HEK293 (cell line): ENCODE measurements at regions not wholly inside any gene's neighbourhood (a gene's known extent, or its start where the extent isn't known, plus 50 kb on each side); places are given as distances from the start of the nearest gene placed in this dataset.

Source experiments
- CTCF ChIA-PET: fragments of 350-600 bp; formaldehyde crosslinking; extraction: SDS; loops from one replicate; lab custom pipeline; 2021; ENCODE audit warnings: antibody characterized with exemption; lab: Yijun Ruan, JAX
- POLR2A ChIA-PET: fragments of 300-600 bp; formaldehyde crosslinking; extraction: SDS; loops from one replicate; lab custom pipeline; 2020; ENCODE audit warnings: antibody characterized with exemption, inconsistent platforms; lab: Yijun Ruan, JAX
- H3K27ac ChIP-seq: fragments of 200-500 bp; sonication (Bioruptor generic); 2 replicates; pipeline ENCODE4 v1.5.1; 2014; ENCODE audit warnings: low read depth, low read length, control low read depth, inconsistent platforms; ENCODE audit errors: extremely low read depth
- H3K36me3 ChIP-seq, 2 experiments: fragments of 200-500 bp in 1 of 2; sonication (Bioruptor generic) in 1 of 2; 1 replicate in 1 of 2; 2 replicates in 1 of 2; pipeline ENCODE4 v1.5.1; 2014 to 2017; ENCODE audit warnings: inconsistent platforms in 2 of 2, low read length in 2 of 2; ENCODE audit not compliant: control insufficient read depth in 2 of 2, insufficient read depth in 1 of 2
- H3K4me1 ChIP-seq: fragments of 200-500 bp; sonication (Bioruptor generic); 2 replicates; pipeline ENCODE4 v1.5.1; 2014; ENCODE audit warnings: mild to moderate bottlenecking, low read length, inconsistent platforms; ENCODE audit not compliant: control insufficient read depth, insufficient read depth
- H3K4me3 ChIP-seq: 2 replicates; pipeline ENCODE4 v1.5.1; 2011; ENCODE audit warnings: low read depth, mild to moderate bottlenecking, control low read depth, low read length, moderate library complexity
- H3K9me3 ChIP-seq: fragments of 200-500 bp; sonication (Bioruptor generic); 2 replicates; pipeline ENCODE4 v1.5.1; 2014; ENCODE audit warnings: low read depth, low read length, inconsistent platforms; ENCODE audit not compliant: control insufficient read depth, insufficient read depth
- KLF16 ChIP-seq: fragments of 450-650 bp; formaldehyde crosslinking; IDR thresholded peaks from 2 replicates; pipeline ENCODE4 v1.5.1; 2017; ENCODE audit warnings: missing biosample characterization, missing genetic modification characterization
- PATZ1 ChIP-seq: fragments of 450-650 bp; formaldehyde crosslinking; IDR thresholded peaks from 2 replicates; pipeline ENCODE4 v1.5.1; 2016; ENCODE audit warnings: missing biosample characterization, missing genetic modification characterization
- SP2 ChIP-seq: fragments of 450-650 bp; formaldehyde crosslinking; IDR thresholded peaks from 2 replicates; pipeline ENCODE4 v1.5.1; 2016; ENCODE audit warnings: missing biosample characterization, missing genetic modification characterization
- ZFHX2 ChIP-seq: fragments of 450-650 bp; formaldehyde crosslinking; conservative IDR thresholded peaks from 2 replicates; pipeline ENCODE4 v1.5.1; 2016; ENCODE audit warnings: missing biosample characterization, missing genetic modification characterization
- ZNF184 ChIP-seq: fragments of 450-650 bp; IDR thresholded peaks from 2 replicates; pipeline ENCODE4 v1.5.1; 2018; ENCODE audit warnings: missing biosample characterization, mild to moderate bottlenecking, missing genetic modification characterization
- ZNF221 ChIP-seq: fragments of 450-650 bp; formaldehyde crosslinking; IDR thresholded peaks from 2 replicates; pipeline ENCODE4 v1.5.1; 2017; ENCODE audit warnings: missing biosample characterization, missing genetic modification characterization, borderline replicate concordance
- ZNF404 ChIP-seq: fragments of 450-650 bp; formaldehyde crosslinking; IDR thresholded peaks from 2 replicates; pipeline ENCODE4 v1.5.1; 2017; ENCODE audit warnings: missing biosample characterization, missing genetic modification characterization
- ZNF555 ChIP-seq: fragments of 450-650 bp; formaldehyde crosslinking; conservative IDR thresholded peaks from 2 replicates; pipeline ENCODE4 v1.5.1; 2017; ENCODE audit warnings: missing biosample characterization, mild to moderate bottlenecking, missing genetic modification characterization, inconsistent platforms
- ZNF571 ChIP-seq: fragments of 450-650 bp; formaldehyde crosslinking; IDR thresholded peaks from 2 replicates; pipeline ENCODE4 v1.5.0; 2017; ENCODE audit warnings: missing biosample characterization, missing genetic modification characterization
- ZNF837 ChIP-seq: fragments of 450-650 bp; formaldehyde crosslinking; IDR thresholded peaks from 2 replicates; pipeline ENCODE4 v1.5.1; 2016; ENCODE audit warnings: missing biosample characterization, missing genetic modification characterization
- ZSCAN23 ChIP-seq: fragments of 450-650 bp; formaldehyde crosslinking; IDR thresholded peaks from 2 replicates; pipeline ENCODE4 v1.5.1; 2016; ENCODE audit warnings: missing biosample characterization, missing genetic modification characterization
- TF ChIP-seq, protein P1 (sequence below): fragments of 450-650 bp; formaldehyde crosslinking; IDR thresholded peaks from 2 replicates; pipeline ENCODE4 v1.5.1; 2016; ENCODE audit warnings: missing biosample characterization, missing genetic modification characterization
- TF ChIP-seq, protein P2 (sequence below): fragments of 450-650 bp; formaldehyde crosslinking; IDR thresholded peaks from 2 replicates; pipeline ENCODE4 v1.5.1; 2016; ENCODE audit warnings: missing biosample characterization, missing genetic modification characterization
- TF ChIP-seq, protein P3 (sequence below): fragments of 450-650 bp; formaldehyde crosslinking; IDR thresholded peaks from 2 replicates; pipeline ENCODE4 v1.5.1; 2017; ENCODE audit warnings: missing biosample characterization, missing genetic modification characterization
- TF ChIP-seq, protein P4 (sequence below): fragments of 450-650 bp; formaldehyde crosslinking; IDR thresholded peaks from 2 replicates; pipeline ENCODE4 v1.5.1; 2016; ENCODE audit warnings: missing biosample characterization, missing genetic modification characterization
- TF ChIP-seq, protein P5 (sequence below): fragments of 450-650 bp; formaldehyde crosslinking; IDR thresholded peaks from 2 replicates; pipeline ENCODE4 v1.5.1; 2016; ENCODE audit warnings: missing biosample characterization, missing genetic modification characterization

DNA sequence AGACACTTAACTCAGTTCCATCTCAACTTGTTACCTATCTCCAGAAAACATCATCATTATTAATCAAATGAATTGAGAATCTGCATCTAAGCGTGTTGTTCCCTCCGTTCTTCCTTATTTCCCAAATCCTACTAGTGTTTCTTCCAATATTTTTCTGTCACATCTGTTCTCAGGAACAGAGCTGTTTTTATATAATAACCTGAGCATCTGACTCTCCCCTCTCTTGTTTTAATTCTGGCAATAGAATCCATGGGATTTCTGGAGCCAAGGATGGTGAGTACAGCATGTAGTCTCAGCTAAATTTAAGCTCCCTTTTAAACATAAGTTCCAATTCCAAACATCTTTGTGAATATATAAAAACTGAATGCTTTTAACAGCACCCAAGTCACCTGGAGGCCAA, 558.3 kb downstream of the DTWD2 start:
- Histone ChIP-seq H3K9me3 (no peaks in the 10 kb centered on the region), H3K36me3 (no peaks in the 10 kb centered on the region), H3K4me3 (no peak overlapping the region), H3K4me1 (no peaks in the 10 kb centered on the region), H3K27ac (no peak overlapping the region)
- ChIA-PET CTCF (no interaction called here), POLR2A (no interaction called here)
- TF ChIP-seq ZNF555 (no peak), ZNF184 (tag by site-specific recombination) (no peak), ZSCAN23 (tag by site-specific recombination) (no peak), ZNF571 (tag by site-specific recombination) (no peak), ZNF404 (tag by site-specific recombination) (no peak), SP2 (tag by site-specific recombination) (no peak), ZNF837 (tag by site-specific recombination) (no peak), KLF16 (tag by site-specific recombination) (no peak), ZNF221 (tag by site-specific recombination) (no peak), PATZ1 (no peak), ZFHX2 (tag by site-specific recombination) (no peak)
- TF ChIP-seq, protein P1, sequence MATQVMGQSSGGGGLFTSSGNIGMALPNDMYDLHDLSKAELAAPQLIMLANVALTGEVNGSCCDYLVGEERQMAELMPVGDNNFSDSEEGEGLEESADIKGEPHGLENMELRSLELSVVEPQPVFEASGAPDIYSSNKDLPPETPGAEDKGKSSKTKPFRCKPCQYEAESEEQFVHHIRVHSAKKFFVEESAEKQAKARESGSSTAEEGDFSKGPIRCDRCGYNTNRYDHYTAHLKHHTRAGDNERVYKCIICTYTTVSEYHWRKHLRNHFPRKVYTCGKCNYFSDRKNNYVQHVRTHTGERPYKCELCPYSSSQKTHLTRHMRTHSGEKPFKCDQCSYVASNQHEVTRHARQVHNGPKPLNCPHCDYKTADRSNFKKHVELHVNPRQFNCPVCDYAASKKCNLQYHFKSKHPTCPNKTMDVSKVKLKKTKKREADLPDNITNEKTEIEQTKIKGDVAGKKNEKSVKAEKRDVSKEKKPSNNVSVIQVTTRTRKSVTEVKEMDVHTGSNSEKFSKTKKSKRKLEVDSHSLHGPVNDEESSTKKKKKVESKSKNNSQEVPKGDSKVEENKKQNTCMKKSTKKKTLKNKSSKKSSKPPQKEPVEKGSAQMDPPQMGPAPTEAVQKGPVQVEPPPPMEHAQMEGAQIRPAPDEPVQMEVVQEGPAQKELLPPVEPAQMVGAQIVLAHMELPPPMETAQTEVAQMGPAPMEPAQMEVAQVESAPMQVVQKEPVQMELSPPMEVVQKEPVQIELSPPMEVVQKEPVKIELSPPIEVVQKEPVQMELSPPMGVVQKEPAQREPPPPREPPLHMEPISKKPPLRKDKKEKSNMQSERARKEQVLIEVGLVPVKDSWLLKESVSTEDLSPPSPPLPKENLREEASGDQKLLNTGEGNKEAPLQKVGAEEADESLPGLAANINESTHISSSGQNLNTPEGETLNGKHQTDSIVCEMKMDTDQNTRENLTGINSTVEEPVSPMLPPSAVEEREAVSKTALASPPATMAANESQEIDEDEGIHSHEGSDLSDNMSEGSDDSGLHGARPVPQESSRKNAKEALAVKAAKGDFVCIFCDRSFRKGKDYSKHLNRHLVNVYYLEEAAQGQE (tag by site-specific recombination): no peak
- TF ChIP-seq, protein P2, sequence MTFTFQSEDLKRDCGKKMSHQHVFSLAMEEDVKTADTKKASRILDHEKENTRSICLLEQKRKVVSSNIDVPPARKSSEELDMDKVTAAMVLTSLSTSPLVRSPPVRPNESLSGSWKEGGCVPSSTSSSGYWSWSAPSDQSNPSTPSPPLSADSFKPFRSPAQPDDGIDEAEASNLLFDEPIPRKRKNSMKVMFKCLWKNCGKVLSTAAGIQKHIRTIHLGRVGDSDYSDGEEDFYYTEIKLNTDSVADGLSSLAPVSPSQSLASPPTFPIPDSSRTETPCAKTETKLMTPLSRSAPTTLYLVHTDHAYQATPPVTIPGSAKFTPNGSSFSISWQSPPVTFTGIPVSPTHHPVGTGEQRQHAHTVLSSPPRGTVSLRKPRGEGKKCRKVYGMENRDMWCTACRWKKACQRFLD (tag by site-specific recombination): no peak
- TF ChIP-seq, protein P3, sequence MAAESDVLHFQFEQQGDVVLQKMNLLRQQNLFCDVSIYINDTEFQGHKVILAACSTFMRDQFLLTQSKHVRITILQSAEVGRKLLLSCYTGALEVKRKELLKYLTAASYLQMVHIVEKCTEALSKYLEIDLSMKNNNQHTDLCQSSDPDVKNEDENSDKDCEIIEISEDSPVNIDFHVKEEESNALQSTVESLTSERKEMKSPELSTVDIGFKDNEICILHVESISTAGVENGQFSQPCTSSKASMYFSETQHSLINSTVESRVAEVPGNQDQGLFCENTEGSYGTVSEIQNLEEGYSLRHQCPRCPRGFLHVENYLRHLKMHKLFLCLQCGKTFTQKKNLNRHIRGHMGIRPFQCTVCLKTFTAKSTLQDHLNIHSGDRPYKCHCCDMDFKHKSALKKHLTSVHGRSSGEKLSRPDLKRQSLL: no peak
- TF ChIP-seq, protein P4, sequence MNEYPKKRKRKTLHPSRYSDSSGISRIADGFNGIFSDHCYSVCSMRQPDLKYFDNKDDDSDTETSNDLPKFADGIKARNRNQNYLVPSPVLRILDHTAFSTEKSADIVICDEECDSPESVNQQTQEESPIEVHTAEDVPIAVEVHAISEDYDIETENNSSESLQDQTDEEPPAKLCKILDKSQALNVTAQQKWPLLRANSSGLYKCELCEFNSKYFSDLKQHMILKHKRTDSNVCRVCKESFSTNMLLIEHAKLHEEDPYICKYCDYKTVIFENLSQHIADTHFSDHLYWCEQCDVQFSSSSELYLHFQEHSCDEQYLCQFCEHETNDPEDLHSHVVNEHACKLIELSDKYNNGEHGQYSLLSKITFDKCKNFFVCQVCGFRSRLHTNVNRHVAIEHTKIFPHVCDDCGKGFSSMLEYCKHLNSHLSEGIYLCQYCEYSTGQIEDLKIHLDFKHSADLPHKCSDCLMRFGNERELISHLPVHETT (tag by site-specific recombination): no peak
- TF ChIP-seq, protein P5, sequence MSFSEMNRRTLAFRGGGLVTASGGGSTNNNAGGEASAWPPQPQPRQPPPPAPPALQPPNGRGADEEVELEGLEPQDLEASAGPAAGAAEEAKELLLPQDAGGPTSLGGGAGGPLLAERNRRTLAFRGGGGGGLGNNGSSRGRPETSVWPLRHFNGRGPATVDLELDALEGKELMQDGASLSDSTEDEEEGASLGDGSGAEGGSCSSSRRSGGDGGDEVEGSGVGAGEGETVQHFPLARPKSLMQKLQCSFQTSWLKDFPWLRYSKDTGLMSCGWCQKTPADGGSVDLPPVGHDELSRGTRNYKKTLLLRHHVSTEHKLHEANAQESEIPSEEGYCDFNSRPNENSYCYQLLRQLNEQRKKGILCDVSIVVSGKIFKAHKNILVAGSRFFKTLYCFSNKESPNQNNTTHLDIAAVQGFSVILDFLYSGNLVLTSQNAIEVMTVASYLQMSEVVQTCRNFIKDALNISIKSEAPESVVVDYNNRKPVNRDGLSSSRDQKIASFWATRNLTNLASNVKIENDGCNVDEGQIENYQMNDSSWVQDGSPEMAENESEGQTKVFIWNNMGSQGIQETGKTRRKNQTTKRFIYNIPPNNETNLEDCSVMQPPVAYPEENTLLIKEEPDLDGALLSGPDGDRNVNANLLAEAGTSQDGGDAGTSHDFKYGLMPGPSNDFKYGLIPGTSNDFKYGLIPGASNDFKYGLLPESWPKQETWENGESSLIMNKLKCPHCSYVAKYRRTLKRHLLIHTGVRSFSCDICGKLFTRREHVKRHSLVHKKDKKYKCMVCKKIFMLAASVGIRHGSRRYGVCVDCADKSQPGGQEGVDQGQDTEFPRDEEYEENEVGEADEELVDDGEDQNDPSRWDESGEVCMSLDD (tag by site-specific recombination): no peak
